GM12891 (cell line): ENCODE measurements at regions not wholly inside any gene's neighbourhood (a gene's known extent, or its start where the extent isn't known, plus 50 kb on each side); places are given as distances from the start of the nearest gene placed in this dataset.

Experiments used
- PAX5 ChIP-seq: IDR thresholded peaks from 2 replicates; pipeline ENCODE4 v1.6.1; 2011; ENCODE audit warnings: low read length, moderate library complexity, mild to moderate bottlenecking; ENCODE audit not compliant: insufficient read depth, severe bottlenecking
- POLR2A ChIP-seq: IDR thresholded peaks from 2 replicates; pipeline ENCODE4 v1.6.1; 2011; ENCODE audit warnings: low read depth, low read length, control low read depth
- POLR2AphosphoS5 ChIP-seq: IDR thresholded peaks from 2 replicates; pipeline ENCODE4 v1.6.1; 2011; ENCODE audit warnings: low read depth, low read length, control low read depth
- POU2F2 ChIP-seq: IDR thresholded peaks from 2 replicates; pipeline ENCODE4 v1.6.1; 2011; ENCODE audit warnings: low read depth, mild to moderate bottlenecking, control low read depth, low read length, moderate library complexity
- SPI1 ChIP-seq: IDR thresholded peaks from 2 replicates; pipeline ENCODE4 v1.6.1; 2011; ENCODE audit warnings: low read depth, low read length, control low read depth
- TAF1 ChIP-seq: IDR thresholded peaks from 2 replicates; pipeline ENCODE4 v1.6.1; 2011; ENCODE audit warnings: low read depth, low read length, control low read depth

DNA sequence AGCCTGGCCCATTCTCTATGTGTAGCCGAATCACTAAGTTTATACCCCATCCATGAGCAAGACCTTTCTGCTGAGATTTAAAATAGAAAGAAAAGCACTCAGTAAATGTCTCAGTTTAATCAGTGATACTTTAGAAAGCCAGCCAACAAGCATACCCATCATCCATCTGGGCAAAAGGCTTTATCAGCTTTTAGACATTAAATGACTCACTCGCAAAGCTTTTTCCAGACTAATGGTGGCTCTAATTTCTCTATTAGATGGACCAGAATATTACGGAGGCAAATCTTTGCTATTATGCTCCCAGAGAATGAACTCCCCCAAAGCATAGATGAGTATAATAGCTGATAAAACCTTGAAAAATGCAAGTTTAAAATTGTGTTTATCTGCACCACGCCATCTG lies 727.8 kb downstream of the GBE1 start:
- TF ChIP-seq TAF1 = no peak
- no peak for TF ChIP-seq POLR2A
- TF ChIP-seq POLR2AphosphoS5 = no peak
- TF ChIP-seq SPI1 = no peak
- no peak for TF ChIP-seq POU2F2
- TF ChIP-seq PAX5 = no peak
